PC-3 (cell line): ENCODE measurements at regions not wholly inside any gene's neighbourhood (a gene's known extent, or its start where the extent isn't known, plus 50 kb on each side); places are given as distances from the start of the nearest gene placed in this dataset.

Experiments used
- CTCF ChIP-seq: fragments of 300-600 bp; sonication (generic); conservative IDR thresholded peaks from 2 replicates; pipeline ENCODE4 v1.5.1; 2017; ENCODE audit warnings: antibody characterized with exemption, low read depth, mild to moderate bottlenecking, low read length
- EZH2 ChIP-seq: fragments of 300-600 bp; sonication (generic); IDR thresholded peaks from one replicate; pipeline ENCODE4 v1.6.1; 2017; ENCODE audit warnings: antibody characterized with exemption, mild to moderate bottlenecking, low read length; ENCODE audit not compliant: unreplicated experiment
- EZH2phosphoT487 ChIP-seq: fragments of 300-600 bp; sonication (generic); IDR thresholded peaks from 2 replicates; pipeline ENCODE4 v1.6.1; 2018; ENCODE audit warnings: mild to moderate bottlenecking, antibody characterized with exemption, low read length, borderline replicate concordance

GRCh38 chr3:4138150-4138785 lies 164.9 kb upstream of the SETMAR start:
- TF ChIP-seq CTCF, result no peak
- no peak for TF ChIP-seq EZH2
- TF ChIP-seq EZH2phosphoT487, result no peak
